HT-29 (cell line): ENCODE measurements at regions not wholly inside any gene's neighbourhood (a gene's known extent, or its start where the extent isn't known, plus 50 kb on each side); places are given as distances from the start of the nearest gene placed in this dataset.

Experiments
- DNase-seq: peaks from one replicate; pipeline ENCODE4 v3.0.0-alpha.2; 2015; ENCODE audit warnings: low spot score

DNA sequence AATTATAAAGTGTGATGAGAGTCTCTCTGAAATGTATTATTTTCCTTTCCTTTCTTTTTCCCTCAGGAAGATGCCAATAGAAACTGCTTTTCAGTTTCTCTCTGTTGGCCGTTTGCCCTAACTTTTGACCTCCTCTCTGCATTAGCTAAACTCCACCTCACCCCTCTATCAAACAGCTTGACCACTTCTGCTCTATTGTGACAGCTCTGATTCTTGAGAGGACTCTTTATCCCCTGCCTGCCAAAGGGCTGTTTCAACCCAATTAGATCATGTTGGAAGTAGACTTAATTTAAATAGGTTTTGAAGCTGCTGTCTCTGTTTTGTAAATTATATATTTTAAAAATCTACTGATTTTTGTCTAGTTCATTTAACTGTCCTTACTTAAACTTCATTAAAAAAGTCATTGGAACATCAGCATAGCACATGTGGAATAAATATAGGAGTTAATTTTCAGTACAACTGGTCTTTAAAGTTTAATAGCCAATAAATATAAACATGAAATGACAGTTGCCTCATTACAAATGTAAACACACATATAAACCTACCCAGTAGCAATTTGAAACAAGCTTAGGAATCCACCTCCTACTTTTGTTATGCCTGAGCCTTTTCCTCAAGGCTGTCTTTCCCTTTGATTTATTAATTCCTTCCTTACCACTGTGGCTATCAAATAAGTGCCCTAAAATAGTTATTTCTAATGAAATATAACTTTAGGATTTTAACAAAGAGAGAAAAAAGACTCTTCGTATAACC is 152.0 kb downstream of the CHRM3 start:
- DNase-seq, result no peak

DNA sequence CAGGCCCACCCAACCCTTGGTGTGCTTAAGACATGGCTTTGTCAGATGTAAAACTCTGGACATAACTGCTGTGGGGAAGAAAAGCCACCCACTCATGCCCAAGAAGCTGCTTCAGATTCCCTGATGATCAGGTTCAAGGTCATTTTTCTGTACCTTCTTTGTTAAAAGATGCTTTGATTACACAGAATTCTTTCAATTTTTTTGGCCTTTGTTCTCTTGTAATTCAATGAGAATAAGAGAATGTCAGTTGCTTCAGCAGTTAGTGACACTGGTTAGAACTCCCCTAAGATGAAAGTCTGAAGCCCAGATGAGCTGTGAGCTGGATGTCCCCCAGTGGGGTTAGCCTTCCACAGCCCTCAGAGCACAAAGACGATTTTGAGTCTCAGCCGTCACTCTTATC is 152.7 kb downstream of the CHRM3 start:
- no peak for DNase-seq

DNA sequence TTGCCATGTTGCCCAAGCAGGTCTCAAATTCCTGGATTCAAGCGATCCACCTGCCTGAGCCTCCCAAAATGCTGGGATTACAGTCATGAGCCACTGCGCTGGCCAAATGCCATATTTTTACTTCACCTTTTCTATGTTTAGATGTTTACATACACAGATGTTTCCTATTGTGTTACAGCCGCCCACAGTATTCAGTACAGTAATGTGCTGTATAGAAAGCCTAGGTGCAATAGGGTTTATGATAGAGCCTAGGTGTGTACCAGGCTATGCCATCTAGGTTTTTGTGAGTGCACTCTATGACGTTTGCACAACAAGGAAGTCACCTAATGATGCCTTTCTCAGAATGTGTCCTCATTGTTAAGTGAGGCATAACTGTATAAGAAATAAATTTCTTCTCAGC is 153.4 kb downstream of the CHRM3 start:
- DNase-seq, result no peak

- no peak for DNase-seq
Measured at GRCh38 chr1:239543873-239544272, 157.5 kb downstream of the CHRM3 start.

DNA sequence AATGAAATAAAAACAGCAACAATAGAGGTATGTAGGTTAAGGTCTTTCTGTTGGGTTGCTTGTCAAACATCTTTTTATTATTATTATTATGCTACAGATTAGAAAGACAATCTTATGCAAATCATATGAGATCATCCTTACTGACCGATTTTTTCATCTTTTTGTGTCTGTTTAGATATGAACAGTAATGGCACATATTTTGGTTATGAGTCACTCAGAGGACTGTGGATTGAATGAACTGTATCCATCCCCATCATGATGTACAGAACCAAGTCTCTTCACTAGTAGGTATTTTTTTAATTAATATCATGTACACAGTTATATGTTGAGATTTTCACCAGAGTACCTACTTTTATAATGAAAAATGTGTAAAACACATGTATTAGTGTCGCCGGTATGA is 159.1 kb downstream of the CHRM3 start:
- DNase-seq, result no peak

GRCh38 chr1:239547987-239548386 is 161.6 kb downstream of the CHRM3 start:
- no peak for DNase-seq

GRCh38 chr1:239550178-239550577 is 163.8 kb downstream of the CHRM3 start:
- DNase-seq, result no peak

- no peak for DNase-seq
Measured at GRCh38 chr1:239555350-239555749, 169.0 kb downstream of the CHRM3 start.

GRCh38 chr1:239558559-239558958 is 172.2 kb downstream of the CHRM3 start:
- DNase-seq, result no peak

- no peak for DNase-seq
Measured at GRCh38 chr1:239558991-239559390, 172.6 kb downstream of the CHRM3 start.

GRCh38 chr1:239560921-239561320 is 174.6 kb downstream of the CHRM3 start:
- no peak for DNase-seq

GRCh38 chr1:239562095-239562494 is 175.7 kb downstream of the CHRM3 start:
- no peak for DNase-seq

DNA sequence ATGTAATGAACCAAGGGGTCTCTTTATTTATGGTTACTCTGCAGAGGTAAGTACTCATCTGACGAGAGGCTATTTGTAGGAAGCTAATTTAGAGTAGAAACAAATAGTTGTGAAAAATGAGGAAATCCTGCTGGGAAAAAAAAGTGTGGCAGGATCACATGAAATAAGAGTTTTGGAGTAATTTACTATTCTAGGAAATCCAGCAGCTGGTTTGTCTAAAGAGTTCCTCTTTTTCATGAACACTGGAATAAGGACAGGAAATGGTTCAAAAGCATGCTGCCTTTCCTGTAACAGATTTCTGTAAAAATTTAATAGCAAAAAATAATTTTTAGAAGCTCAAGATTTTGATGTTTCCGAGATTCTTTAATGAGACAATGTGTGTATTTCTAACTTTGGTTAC is 177.3 kb downstream of the CHRM3 start:
- DNase-seq, result no peak

DNA sequence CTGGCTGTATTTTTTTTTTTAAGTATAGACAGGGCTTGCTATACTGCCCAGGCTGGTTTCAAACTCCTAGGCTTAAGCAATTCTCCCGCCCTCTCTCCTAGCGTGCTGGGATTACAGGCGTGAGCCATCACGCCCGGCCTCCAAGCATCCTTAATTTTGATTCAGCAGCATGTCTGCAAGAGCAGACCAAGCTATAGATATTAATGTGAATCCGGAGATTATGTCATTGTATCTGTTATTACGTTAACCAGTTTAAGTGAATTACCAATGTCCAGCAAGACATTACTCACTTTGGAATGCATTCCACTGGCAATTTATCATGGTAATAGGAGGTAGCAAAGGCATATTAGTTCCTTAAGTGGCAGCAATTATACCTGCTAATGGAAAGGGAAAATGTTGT is 179.7 kb downstream of the CHRM3 start:
- DNase-seq, result no peak

- DNase-seq, result no peak
Measured at GRCh38 chr1:239570878-239571277, 184.5 kb downstream of the CHRM3 start.

GRCh38 chr1:239572183-239572582 is 185.8 kb downstream of the CHRM3 start:
- no peak for DNase-seq

GRCh38 chr1:239574112-239574511 is 187.7 kb downstream of the CHRM3 start:
- DNase-seq, result no peak

GRCh38 chr1:239575113-239575512 is 188.7 kb downstream of the CHRM3 start:
- no peak for DNase-seq

GRCh38 chr1:239583536-239583935 is 197.2 kb downstream of the CHRM3 start:
- DNase-seq, result no peak

DNA sequence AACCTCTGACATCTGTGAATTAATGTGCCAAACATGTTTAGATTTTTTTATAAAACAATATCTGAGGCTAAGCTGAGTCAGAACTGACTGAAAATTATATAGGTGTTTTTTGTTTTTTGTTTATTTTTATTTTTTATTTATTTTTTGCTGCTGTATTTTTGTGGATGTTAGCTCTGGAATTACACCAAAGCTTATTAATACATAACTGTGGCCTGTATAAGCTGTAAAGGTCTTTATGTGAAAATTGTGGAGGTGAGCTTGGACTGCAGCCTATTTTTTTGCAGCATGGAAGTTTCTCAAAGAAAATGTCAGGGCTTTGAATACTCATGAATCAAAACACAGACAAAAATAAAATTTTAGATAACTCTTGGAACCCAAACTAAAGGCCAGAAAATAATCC is 199.8 kb downstream of the CHRM3 start:
- no peak for DNase-seq

DNA sequence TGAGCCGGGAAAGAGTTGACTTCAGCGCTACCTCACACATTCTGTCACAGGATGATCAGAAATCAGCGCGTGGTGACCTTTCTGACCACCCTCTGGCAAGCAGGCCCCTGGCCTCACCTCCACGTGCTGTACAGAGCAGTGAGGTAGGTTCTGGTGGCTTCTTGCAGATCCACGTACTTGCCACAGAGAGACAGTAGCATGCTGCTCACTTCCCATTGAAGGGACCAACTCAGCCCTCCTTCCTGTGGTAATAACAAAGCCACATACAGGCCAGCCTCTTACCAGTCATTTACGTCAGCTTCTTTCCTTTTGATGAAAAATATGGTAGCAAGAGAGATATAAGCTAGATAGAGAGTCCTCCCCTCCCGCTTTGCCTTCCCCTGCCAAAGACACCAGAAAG is 200.7 kb downstream of the CHRM3 start:
- no peak for DNase-seq

GRCh38 chr1:239587574-239588369 is 201.4 kb downstream of the CHRM3 start:
- DNase-seq, result no peak

DNA sequence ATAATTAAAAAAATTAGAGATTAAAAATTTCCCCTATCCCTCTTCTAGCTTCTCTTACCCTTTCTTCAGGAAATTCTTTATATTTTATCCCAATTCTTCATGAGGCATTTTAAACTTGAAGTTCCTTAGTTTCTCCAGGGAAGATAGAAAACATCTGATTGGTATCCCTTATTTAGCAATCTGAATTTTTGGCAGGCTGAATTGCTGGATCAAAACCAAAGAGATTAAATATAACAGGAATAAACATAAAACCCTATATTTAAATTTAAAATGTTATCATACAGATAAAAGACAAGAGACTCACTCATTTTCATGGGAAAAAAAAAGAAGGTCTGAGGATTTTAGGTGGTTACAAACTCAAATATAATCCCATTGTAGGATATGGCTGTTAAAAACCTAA is 204.2 kb downstream of the CHRM3 start:
- DNase-seq, result no peak
